HG02763 (cell line): ENCODE measurements at regions not wholly inside any gene's neighbourhood (a gene's known extent, or its start where the extent isn't known, plus 50 kb on each side); places are given as distances from the start of the nearest gene placed in this dataset.
"Not testable (repeated sequence)": the region's sequence is repeated elsewhere in the genome, so short reads cannot be mapped to it uniquely, and the experiment has no call there.

Experiments
- ATAC-seq: cut with Tn5 transposase; IDR thresholded peaks from one replicate; pipeline ENCODE4 v1.9.1; 2021; ENCODE audit warnings: mild to moderate bottlenecking, moderate library complexity; ENCODE audit not compliant: unreplicated experiment

DNA sequence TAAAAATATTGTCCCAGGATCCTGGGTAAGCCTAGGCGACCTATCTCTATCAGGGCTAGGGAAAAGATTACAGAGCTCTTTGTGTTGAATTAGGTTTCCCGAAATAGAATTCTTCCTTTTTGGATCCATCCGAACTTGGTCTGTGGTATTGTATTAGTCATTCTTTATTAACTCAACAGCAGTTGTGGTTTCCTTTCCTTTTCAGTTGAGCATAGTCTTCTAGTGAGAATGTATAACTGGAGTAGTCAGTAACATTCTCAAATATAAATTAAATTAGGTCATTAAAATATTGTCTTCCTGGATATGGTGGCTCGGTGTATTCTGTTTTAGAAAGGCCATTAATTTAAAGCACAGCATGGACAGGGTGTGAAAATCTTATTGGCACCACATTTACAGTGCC, 520.4 kb downstream of the NLGN4X start:
- ATAC-seq = no peak

DNA sequence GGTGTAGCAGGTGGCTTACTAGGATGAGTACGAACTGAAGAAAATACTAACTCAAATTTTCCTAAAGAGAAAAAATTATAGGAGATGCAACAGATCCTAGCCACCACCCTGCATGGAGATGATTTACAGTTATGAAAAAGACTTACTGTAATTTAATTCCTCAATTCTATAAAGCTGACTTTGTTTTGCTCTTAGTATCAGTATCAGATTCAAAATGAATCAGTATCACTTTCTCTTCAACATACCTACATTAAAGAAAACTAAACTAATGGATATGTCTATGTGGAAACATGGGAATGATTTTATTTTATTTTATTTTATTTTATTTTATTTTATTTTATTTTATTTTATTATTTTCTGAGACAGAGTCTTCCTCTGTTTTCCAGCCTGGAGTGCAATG, 525.8 kb downstream of the NLGN4X start:
- no peak for ATAC-seq

DNA sequence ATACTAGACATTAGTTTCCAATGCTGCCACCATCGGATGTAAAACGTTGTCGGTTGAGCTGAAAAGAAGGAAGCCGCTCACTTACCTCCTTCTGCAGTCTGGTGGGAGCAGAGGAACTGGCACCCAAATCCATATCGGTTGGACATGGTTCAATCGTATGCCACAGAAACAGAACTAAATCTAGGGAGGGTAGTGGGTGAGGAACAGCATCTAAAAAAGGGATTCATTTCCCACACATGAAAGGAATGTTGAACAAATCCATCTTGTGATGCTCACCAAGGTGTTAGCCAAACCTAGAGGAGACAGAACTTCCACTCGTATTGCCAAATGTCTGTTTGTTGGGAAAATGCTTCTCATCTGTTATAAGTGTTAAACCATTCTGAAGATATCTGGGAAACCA, 532.7 kb downstream of the NLGN4X start:
- ATAC-seq = no peak

DNA sequence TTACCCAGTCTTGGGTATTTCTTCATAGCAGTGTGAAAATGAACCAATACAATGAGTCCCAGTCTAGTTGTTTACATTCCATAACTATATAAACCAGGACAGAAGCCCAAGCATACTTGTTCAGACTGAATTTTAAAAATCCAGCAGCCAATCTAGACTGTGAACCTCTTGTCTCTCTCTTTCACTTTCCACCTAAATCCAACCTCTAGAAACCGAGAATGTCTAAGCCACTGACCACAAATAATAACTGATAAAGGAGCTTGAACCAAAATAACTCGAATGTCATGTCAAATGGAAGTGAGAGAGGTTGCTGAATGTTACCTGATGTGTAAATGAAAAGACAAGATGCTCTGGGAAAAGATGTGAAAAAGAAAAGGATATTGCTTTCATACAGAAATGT, 544.7 kb downstream of the NLGN4X start:
- ATAC-seq = no peak

DNA sequence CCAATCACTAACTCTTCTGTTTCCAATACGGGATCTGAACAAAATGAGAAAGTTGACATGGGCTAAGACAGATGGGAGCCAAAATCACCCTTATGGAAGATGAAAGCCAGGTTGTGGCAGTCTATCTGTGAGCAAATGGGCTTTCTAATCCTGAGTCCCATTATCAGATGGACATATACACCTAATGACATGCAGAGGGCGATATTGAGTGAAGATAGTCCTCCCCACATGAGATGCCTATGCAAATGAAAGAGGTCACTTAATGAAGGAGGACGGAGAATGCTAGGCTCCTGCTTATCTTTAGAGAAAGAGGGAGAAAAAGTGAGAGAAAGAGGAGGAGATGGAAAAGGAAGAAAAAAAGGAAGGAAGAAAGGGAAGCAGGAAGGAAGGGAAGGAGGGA, 547.5 kb downstream of the NLGN4X start:
- no peak for ATAC-seq

DNA sequence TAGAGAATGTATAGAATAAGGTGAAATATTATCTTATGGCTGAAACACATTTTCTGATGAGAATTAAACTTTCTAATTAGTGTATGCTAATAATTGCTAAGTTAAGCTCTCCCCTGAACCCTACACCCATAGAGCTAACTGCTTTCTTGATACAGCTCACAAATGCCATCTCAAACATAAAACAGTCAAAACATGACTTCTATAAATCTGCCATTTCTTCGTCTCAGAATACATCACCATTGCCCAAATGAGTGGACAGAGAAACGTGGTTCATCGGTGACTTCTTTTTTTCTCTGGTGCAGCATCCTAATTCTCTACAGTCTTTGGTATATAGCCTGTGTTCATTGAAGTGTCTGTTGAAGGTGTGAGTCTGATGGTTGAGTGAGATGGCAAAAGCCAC, 554.6 kb downstream of the NLGN4X start:
- ATAC-seq = no peak

DNA sequence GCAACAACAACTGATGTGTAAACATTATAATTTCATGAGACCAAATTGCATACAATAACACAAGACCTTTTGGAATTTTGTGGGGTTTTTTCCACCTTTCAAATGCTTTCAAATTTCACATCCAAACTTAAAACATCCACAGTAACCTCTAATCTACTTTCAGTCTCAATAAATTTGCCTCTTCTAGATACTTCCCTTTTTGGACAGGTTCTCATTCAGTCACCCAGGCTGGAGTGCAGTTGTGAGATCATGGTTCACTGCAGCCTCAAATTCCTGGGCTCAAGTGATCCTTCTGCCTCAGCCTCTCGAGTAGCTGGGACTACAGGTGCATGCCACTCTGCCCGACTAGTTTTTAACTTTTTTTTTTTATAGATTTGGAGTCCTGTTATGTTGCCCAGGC, 556.6 kb downstream of the NLGN4X start:
- ATAC-seq = no peak

DNA sequence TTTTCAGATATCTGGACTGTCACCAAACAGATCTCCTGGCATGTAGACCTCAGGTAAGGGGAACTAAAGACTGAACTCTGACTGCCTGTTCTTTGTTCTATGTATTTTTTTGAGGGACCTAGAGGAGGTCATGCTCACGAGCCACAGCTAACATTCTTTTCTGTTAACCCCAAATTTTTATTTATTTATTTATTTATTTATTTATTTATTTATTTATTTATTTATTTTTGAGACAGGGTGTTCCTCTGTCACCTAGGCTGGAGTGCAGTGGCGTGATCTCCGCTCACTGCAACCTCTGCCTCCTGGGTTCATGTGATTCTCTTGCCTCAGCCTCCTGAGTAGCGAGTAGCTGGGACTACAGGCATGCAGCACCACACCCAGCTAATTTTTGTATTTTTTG, 562.0 kb downstream of the NLGN4X start:
- not testable (repeated sequence) for ATAC-seq

DNA sequence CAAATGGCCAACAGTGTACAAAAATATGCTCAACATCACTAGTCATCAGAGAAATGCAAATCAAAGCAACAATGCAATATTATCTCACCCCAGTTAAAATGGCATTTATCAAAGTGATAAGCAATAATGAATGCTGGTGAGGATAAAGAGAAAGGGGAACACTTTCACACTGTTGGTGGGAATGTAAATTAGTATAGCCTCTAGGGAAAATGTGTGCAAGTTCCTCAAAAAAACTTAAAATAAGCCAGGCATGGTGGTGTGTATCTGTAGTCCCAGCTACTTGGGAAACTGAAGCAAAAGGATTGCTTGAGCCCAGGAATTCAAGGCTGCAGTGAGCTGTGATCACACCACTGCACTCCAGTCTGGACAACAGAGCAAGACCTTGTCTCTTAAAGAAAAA, 572.1 kb downstream of the NLGN4X start:
- ATAC-seq = no peak

DNA sequence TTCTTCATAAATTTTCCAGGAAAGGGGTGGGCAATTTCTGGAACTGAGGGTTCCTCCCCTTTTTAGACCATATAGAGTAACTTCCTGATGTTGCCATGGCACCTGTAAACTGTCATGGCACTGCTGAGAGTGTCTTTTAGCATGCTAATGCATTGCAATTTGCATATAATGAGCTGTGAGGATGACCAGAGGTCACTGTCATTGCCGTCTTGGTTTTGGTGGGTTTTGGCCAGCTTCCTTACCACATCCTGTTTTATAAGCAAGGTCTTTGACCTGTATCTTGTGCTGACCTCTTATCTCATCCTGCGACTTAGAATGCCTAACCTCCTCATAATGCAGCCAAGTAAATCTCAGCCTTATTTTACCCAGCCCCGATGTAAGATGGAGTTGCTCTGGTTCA, 577.8 kb downstream of the NLGN4X start:
- no peak for ATAC-seq

DNA sequence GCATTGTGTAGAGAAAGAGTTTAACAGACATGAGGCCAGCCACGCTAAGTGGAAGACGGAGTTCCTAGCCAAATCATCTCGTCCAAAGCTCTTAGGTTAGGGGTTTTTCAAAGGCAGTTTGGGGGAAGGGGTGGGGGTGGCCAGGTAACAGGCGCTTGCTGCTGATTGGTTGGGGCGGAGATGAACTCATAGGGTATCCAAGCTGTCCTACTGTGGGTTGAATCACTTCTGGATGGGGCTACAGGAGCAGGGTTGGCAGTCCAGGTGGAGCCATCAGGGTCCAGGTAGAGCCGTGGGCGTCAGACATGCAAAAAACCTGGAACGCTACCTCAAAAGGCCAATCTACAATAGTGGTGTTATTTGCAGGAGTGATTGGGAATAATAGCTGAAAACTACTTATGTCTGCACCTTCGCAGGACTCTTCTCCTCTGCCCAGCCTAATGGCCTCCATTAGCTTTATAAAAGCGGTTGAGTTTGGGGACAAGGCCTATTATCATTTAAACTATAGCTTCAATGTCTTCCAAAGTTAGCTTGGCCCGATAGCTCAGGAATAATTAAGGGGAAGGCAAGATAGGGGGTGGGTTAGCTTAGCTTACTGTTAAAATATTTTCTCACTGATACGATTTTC, 579.6 kb downstream of the NLGN4X start:
- no peak for ATAC-seq

DNA sequence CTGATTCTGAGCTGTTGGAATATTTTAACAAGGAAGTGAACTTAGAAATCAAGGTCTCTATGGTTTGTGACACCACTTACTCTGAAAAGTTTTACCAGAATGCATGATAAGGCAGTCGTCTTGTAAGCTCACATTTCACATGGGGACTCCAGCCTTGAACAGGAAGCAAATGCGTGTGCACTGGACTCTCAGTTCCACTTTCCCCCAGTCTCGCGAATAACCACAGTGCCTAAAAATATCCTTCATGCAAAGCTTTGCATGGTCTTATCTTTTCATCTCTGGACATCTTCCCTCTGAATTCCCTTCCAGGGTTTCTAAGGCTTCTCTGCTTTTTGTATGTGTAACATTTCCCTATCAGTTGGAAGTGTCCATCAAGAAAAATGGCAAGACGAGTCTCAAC, 581.8 kb downstream of the NLGN4X start:
- ATAC-seq = peak; percentile 97

DNA sequence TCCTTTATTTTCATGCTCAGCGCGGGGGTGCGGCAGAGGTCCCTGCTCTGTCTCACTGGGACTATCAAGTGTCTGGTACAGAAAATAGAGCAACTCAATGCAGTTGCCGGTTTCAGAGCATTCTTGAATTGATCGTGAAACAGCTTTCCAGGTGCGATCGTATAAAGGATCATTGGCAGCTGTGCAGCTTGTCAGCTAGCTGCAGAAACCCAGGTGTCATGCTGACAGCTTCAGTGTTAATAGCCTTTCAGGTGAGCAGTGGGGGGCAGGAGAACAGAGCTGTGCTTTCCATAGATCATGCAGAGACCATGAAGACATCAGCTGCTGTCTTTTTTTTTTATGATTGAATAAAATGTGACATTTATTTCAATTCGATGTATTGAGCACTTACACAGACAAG, 583.9 kb downstream of the NLGN4X start:
- no peak for ATAC-seq

DNA sequence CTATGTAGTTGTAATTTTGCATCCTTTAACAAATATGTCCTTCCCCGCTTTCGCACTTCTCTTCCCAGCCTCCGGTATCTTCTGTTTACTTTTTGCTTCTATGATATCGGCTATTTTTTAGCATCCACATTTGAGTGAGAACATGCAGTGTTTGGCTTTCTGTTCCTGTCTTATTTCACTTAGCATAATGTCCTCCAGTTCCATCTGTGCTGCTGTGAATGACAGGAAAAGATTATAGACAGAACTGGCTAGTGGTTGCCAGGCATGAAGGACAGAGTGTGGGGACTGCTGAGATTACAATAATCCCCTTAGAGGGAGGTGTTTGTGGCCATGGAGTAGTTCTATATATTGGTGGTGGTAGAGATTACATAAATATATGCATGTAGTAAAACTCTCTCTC, 588.6 kb downstream of the NLGN4X start:
- no peak for ATAC-seq

DNA sequence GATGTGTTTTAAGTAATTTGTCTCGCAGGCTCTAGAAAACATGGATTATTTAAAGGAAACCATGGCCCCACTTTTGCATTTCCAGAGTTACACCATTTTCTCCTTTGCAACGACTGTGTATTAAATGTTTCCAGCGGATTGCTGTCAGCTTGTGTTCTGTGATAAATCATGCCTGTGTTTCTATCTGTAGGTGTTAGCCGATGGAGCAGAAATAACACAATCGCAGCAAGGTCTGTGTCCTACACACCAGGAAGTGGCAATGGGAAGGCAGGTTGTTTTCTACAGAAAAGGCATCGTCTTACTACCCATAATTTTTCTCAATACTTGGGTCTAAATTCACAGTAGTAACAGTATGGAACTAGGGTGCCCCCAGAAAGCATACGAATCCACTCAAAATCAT, 590.1 kb downstream of the NLGN4X start:
- ATAC-seq = no peak

DNA sequence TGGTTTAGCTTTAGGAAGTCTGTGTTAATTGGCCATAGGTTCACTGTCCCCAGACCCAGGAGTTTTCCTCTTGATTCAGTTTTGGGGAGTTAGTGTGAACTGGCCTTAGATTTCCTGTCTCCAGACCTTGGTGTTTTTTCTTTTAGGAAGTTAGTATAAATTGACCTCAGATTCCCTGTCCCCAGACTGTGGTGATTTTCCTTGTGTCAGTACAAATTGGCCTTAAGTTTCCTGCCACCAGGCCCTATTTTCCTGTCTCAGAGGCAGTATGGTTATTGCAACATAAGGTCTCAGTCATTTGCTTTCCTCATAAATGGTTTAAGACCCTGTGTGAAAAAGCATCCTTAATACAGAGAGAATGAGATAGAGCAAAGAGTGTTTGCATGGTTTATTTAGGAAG, 595.8 kb downstream of the NLGN4X start:
- no peak for ATAC-seq

DNA sequence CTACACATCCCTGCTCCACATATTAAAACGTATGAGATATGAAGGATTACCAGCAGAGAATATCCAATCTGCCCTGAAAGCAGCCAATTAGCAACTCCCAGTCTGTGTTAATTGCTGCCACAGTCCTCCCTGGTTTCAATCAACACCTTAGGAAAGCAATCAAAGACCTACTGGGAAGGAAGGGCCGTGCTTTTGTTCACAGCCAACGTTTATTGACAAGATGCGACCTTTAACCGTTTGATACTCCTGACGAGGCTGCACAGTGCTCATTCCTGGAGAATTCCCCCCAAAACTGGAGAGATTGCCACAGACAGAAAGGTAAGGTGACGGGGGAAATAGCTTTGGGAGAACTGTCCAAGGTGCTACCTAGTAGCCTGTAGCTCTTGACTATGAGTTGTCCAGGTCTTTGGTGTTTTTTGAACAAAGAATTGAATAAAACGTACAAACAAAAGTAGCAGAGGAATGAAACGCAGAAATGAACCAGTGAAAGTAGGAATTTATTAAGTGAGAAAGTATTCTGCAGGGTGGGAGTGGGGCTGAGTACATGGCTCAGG, 596.5 kb downstream of the NLGN4X start:
- no peak for ATAC-seq

DNA sequence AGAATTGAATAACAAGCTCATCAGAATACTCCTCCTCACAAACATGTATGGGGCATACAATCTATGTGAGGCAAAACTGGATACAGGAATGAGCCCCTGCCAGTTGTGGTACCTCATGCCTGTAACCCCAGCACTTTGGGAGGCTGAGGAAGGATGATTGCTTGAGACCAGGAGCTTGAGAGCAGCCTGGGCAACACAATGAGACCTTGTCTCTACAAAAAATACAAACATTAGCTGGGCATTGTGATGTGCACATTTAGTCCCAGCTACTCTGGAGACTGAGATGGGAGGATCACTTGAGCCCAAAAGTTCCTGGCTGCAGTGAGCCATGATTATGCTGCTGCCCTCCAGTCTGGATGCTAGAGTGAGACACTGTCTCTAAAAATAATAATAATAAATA, 611.0 kb downstream of the NLGN4X start:
- ATAC-seq = no peak

DNA sequence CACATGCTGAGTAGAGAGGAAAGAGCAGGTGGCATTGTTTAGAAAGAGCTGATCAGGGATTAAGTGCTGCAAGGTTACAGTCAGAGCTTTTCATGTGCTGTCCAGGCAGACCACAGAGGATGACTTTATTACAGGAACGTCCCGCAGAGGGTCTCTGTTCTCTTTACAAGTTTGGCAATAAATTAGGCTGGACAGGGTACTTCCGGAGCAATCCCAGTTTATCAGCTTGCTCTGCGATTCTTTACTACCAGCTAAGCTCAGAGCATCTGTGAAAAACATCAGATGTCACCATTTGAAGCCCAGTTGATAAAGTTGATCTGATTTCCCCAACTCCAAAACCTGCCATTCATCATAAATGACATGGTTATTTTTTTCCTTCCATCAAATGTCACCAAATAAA, 633.1 kb downstream of the NLGN4X start:
- ATAC-seq = no peak

DNA sequence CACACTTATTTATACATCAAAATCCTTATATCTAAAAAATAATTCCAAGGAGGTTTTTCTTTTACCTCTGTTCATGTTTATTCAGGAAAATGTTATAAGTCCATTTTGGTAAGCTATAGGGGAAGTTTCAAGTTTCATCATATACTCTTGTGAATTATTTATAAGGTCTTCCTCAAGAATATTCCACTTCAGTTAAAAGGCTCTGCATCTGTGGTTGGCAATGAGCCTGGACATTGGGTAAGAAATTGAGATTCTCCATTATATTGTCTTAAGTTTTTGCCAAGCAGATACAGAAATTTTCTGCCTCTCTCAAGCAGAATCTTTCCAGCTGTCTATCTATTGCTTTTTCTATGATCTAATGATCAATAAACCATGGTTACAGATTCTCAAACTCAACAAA, 641.9 kb downstream of the NLGN4X start:
- ATAC-seq = no peak

DNA sequence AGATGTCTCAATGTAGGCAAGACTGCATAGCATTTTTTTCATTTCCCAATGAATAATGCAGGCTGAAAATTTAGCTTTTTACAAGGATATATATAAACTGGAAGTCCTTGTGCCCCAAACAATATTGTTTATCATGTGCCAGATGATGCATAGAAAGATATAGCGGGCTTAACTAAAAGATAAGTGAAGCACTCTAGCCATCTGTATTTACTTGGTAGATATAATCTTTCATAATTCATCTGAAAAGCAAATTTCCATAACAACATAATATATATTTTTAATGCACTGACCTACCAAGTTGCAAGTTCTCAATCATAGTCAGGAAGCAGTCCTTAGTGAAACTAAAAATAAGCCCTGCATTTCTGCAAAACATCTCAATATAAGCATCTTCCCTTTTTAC, 653.3 kb downstream of the NLGN4X start:
- no peak for ATAC-seq

DNA sequence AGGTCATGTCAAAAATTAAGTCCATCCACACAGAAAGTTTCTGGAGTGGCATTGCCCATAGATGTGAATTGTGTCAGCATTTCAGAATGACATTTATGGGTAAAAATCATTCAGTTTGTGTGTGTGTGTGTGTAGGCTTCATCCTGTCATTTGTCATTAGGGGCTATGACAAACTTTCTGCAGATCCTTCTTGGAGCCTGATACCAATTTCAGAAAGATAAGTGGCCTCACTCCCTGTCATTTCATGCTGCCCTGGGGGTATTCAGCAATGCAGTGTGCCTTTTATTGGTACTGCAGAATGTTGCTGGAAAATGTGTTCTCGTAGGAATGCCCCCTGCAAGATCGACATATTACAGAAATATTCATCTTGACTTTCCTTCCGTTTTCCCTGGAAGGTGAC, 659.7 kb downstream of the NLGN4X start:
- ATAC-seq = no peak

DNA sequence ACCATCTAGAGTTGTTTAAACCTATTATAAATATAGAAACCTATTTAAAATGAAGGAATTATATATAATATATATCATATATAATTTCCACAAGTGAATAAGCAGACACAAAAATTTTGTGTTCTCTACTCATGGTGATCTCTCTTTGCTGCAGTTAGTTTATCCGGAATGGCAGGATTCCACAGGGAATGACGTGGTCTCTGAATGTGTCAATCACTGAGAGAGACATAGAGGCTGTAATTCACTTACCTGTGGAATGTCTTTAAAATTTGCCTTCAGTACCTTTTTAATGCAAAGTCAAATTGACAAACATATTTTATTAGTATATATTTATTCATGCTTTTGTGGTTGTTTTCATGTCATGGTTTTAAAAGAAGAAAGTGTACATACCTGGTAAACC, 669.3 kb downstream of the NLGN4X start:
- no peak for ATAC-seq
